ENCODE measurements at regions not wholly inside any gene's neighbourhood (a gene's known extent, or its start where the extent isn't known, plus 50 kb on each side); places are given as distances from the start of the nearest gene placed in this dataset.

DNA sequence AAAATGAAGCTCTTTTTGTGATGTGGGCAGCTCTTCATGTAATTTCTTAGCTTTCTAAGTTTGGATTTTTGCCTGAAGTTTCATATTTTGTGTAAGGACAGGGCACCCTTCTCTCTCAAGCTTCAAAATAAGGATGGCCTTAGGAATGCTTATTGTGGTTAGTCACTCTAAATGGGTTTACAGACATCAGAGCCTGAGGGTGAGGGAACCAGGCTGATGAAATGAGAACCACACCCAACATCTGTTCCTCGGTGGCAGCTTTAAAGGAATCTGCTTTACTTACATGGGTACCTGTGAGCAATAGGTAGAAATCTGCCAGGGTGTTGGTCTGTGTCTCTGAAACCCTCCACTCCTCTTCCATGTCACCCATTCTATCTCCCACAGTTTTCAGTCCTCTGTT lies 174.3 kb downstream of the EMX2 start:
- no peaks in the 10 kb centered on the region for H4K20me1 ChIP-seq (replicated peaks in 1 of 2; ENCODE audit: control insufficient read depth in 1 of 2, insufficient read depth in 2 of 2, low read length in 2 of 2)
- H3K79me2 ChIP-seq (ENCODE audit: control insufficient read depth in 1 of 2, insufficient read depth in 2 of 2, low read length in 2 of 2) = no peaks in the 10 kb centered on the region
- no peak overlapping the region for H4K8ac ChIP-seq (ENCODE audit: extremely low read depth, insufficient read depth, low read length)
- no peak overlapping the region for H2BK15ac ChIP-seq (ENCODE audit: low read length)
- H3K23me2 ChIP-seq (ENCODE audit: low read depth, low read length) = no peaks in the 10 kb centered on the region
- no peak overlapping the region for H3K18ac ChIP-seq (ENCODE audit: extremely low read depth, low read length)
- no peaks in the 10 kb centered on the region for H3K27me3 ChIP-seq (replicated peaks in 1 of 4; ENCODE audit: control insufficient read depth in 3 of 4, extremely low read depth in 1 of 4, insufficient read depth in 3 of 4, low read length in 3 of 4)
- H3K9me3 ChIP-seq (ENCODE audit: insufficient read depth in 2 of 2, low read depth in 1 of 2, low read length in 1 of 2) = no peaks in the 10 kb centered on the region
- no peak overlapping the region for H3K9ac ChIP-seq (replicated peaks in 1 of 4; ENCODE audit: extremely low read depth in 1 of 4, low read depth in 3 of 4, low read length in 3 of 4)
- ChIA-PET POLR2A (ENCODE audit: partially characterized antibody) (no interaction called here), CTCF (ENCODE audit: partially characterized antibody) (interaction anchor here (0.6 to 0.9 kb wide), 4 partner anchors 9 to 524 kb away, joined by 3 read pairs; no protein-coding TSS in a partner anchor)
- 100% methylated on average over 1 of the region's 1 CpG; no CpG with 5 or more reads in 1 of the 2 experiments for WGBS, 2 experiments (ENCODE audit: extremely low coverage in 1 of 2, insufficient coverage in 1 of 2, insufficient read length in 1 of 2, insufficient replicate concordance in 2 of 2, low coverage in 1 of 2, low lambda C conversion rate in 2 of 2, missing lambda C conversion rate in 1 of 2)
- DNase-seq (ENCODE audit: low read depth in 1 of 2, low spot score in 2 of 2) (no peak), FAIRE-seq (no peak)
- no peak overlapping the region for H3K4ac ChIP-seq (replicated peaks; ENCODE audit: insufficient read length, low read depth, low read length)
- no peak overlapping the region for H3K23ac ChIP-seq (ENCODE audit: insufficient read length)
- peaks cover 6 to 11% (median 8%) of the 10 kb centered on the region in 4 experiments for H3K4me1 ChIP-seq (replicated peaks in 1 of 4; ENCODE audit: control insufficient read depth in 3 of 4, insufficient read depth in 4 of 4, low read length in 3 of 4)
- no peak overlapping the region for H3K4me3 ChIP-seq (ENCODE audit: extremely low read depth in 1 of 4, insufficient read depth in 2 of 4, low read depth in 3 of 4, low read length in 4 of 4)
- H3K27ac ChIP-seq (ENCODE audit: low read depth, low read length) = no peak overlapping the region
- H3K79me1 ChIP-seq (ENCODE audit: low read depth, low read length) = no peaks in the 10 kb centered on the region
- no peak overlapping the region for H4K91ac ChIP-seq (replicated peaks; ENCODE audit: insufficient read length, low read length)
- no peak overlapping the region for H2BK120ac ChIP-seq (replicated peaks; ENCODE audit: low read depth, low read length)
- no peak overlapping the region for H4K5ac ChIP-seq (ENCODE audit: insufficient read length, low read depth, low read length)
- H2BK5ac ChIP-seq (ENCODE audit: low read depth, low read length) = no peak overlapping the region
- no peak overlapping the region for H2AK5ac ChIP-seq (ENCODE audit: low read depth, low read length)
- no peak overlapping the region for H3K56ac ChIP-seq (replicated peaks; ENCODE audit: insufficient read length, low read depth, low read length)
- no peak overlapping the region for H2AFZ ChIP-seq (ENCODE audit: low read length)
- H2BK12ac ChIP-seq (ENCODE audit: low read depth, low read length) = no peak overlapping the region
- H2BK20ac ChIP-seq (ENCODE audit: low read length) = no peak overlapping the region
- H3K14ac ChIP-seq (ENCODE audit: insufficient read length) = no peak overlapping the region
- no peaks in the 10 kb centered on the region for H3K36me3 ChIP-seq (ENCODE audit: control insufficient read depth in 2 of 4, insufficient read depth in 4 of 4, low read length in 3 of 4)
- H3K4me2 ChIP-seq (ENCODE audit: insufficient read depth in 1 of 2, low read depth in 2 of 2, low read length in 2 of 2) = no peak overlapping the region
- no peak for TF ChIP-seq SIX5 (IDR thresholded peaks at IDR 0.05; ENCODE audit: low read depth, low read length)
- TF ChIP-seq RNF2 (IDR thresholded peaks at IDR 0.05; ENCODE audit: borderline replicate concordance, low read depth, low read length, missing control alignments, poor library complexity, severe bottlenecking) = no peak
- no peak for TF ChIP-seq TBP (IDR thresholded peaks at IDR 0.05; ENCODE audit: low read depth, low read length)
- no peak for TF ChIP-seq SRF (IDR thresholded peaks at IDR 0.05; ENCODE audit: low read depth, low read length)
- no peak for TF ChIP-seq GABPA (IDR thresholded peaks at IDR 0.05; ENCODE audit: borderline replicate concordance, insufficient read depth, low read length)
- no peak for TF ChIP-seq POU5F1 (IDR thresholded peaks at IDR 0.05; ENCODE audit: low read depth, low read length)
- no peak for TF ChIP-seq KDM4A (IDR thresholded peaks at IDR 0.05; ENCODE audit: low read depth, low read length, severe bottlenecking)
- no peak for TF ChIP-seq NRF1 (IDR thresholded peaks at IDR 0.05; ENCODE audit: low read depth, low read length)
- TF ChIP-seq JUND (IDR thresholded peaks at IDR 0.05; ENCODE audit: low read length) = no peak
- TF ChIP-seq SIRT6 (IDR thresholded peaks at IDR 0.05; ENCODE audit: low read length) = no peak
- TF ChIP-seq, protein P1, sequence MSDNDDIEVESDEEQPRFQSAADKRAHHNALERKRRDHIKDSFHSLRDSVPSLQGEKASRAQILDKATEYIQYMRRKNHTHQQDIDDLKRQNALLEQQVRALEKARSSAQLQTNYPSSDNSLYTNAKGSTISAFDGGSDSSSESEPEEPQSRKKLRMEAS (IDR thresholded peaks at IDR 0.05) = no peak
- TF ChIP-seq, protein P2, sequence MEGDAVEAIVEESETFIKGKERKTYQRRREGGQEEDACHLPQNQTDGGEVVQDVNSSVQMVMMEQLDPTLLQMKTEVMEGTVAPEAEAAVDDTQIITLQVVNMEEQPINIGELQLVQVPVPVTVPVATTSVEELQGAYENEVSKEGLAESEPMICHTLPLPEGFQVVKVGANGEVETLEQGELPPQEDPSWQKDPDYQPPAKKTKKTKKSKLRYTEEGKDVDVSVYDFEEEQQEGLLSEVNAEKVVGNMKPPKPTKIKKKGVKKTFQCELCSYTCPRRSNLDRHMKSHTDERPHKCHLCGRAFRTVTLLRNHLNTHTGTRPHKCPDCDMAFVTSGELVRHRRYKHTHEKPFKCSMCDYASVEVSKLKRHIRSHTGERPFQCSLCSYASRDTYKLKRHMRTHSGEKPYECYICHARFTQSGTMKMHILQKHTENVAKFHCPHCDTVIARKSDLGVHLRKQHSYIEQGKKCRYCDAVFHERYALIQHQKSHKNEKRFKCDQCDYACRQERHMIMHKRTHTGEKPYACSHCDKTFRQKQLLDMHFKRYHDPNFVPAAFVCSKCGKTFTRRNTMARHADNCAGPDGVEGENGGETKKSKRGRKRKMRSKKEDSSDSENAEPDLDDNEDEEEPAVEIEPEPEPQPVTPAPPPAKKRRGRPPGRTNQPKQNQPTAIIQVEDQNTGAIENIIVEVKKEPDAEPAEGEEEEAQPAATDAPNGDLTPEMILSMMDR (IDR thresholded peaks at IDR 0.05; ENCODE audit: control extremely low read depth in 1 of 3, insufficient read depth in 1 of 3, low read depth in 1 of 3, low read length in 3 of 3) = no peak

Data from H1 (cell line).